ENCODE measurements at regions not wholly inside any gene's neighbourhood (a gene's known extent, or its start where the extent isn't known, plus 50 kb on each side); places are given as distances from the start of the nearest gene placed in this dataset.

DNA sequence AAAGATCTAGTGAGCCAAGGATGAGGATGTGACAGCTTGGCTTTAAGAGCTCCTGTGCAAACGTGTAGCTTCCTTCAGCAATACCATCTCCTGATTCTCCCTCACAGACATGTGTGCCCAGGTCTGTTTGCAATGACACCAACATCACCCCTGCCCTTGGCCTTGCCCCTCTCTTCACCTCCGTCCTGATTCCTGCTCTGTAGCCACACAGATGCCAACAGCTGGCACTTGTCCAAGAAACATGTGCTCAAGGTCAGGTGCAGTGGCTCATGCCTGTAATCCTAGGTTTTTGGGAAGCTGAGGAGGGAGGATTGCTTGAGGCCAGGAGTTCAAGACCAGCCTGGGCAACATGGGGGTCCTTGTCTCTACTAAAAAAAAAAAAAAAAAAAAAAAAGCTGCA lies 103.8 kb upstream of the CRHR1 start:
- H3K4me3 ChIP-seq (ENCODE audit: low read depth, low read length), result no peak overlapping the region
- no peak for DNase-seq
- peaks cover 6% of the 10 kb centered on the region for H3K9me3 ChIP-seq (ENCODE audit: severe bottlenecking)
- TF ChIP-seq, protein P1, sequence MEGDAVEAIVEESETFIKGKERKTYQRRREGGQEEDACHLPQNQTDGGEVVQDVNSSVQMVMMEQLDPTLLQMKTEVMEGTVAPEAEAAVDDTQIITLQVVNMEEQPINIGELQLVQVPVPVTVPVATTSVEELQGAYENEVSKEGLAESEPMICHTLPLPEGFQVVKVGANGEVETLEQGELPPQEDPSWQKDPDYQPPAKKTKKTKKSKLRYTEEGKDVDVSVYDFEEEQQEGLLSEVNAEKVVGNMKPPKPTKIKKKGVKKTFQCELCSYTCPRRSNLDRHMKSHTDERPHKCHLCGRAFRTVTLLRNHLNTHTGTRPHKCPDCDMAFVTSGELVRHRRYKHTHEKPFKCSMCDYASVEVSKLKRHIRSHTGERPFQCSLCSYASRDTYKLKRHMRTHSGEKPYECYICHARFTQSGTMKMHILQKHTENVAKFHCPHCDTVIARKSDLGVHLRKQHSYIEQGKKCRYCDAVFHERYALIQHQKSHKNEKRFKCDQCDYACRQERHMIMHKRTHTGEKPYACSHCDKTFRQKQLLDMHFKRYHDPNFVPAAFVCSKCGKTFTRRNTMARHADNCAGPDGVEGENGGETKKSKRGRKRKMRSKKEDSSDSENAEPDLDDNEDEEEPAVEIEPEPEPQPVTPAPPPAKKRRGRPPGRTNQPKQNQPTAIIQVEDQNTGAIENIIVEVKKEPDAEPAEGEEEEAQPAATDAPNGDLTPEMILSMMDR (IDR thresholded peaks at IDR 0.05; ENCODE audit: low read depth, low read length), result no peak
- H3K27ac ChIP-seq, result no peak overlapping the region
- H3K36me3 ChIP-seq, result no peaks in the 10 kb centered on the region
- no peaks in the 10 kb centered on the region for H3K27me3 ChIP-seq (ENCODE audit: insufficient read depth, low read depth, severe bottlenecking)

DNA sequence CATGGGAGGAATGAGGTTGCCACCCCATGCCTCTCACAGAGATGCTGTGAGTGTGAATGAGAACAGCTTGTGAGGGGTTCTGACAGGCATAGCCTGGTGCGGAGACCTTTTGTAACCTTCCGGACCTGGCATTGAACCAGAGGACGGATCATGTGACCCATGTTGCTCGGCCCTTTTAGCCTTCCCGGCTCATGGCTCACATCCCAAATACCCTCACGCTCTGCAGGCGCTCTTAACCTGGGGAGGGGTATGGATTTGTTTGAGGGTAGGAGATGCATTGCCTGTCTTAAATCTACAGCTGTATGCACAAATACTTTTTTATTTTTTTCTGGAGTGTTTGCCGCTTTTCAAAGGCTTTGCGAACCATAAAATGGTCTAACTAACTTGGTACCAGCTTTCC lies 102.4 kb upstream of the CRHR1 start:
- DNase-seq, result no peak
- no peak overlapping the region for H3K27ac ChIP-seq
- TF ChIP-seq, protein P1 (IDR thresholded peaks at IDR 0.05; ENCODE audit: low read depth, low read length), result no peak
- peaks cover 6% of the 10 kb centered on the region for H3K9me3 ChIP-seq (ENCODE audit: severe bottlenecking)
- H3K4me3 ChIP-seq (ENCODE audit: low read depth, low read length), result no peak overlapping the region
- no peaks in the 10 kb centered on the region for H3K36me3 ChIP-seq
- no peaks in the 10 kb centered on the region for H3K27me3 ChIP-seq (ENCODE audit: insufficient read depth, low read depth, severe bottlenecking)

DNA sequence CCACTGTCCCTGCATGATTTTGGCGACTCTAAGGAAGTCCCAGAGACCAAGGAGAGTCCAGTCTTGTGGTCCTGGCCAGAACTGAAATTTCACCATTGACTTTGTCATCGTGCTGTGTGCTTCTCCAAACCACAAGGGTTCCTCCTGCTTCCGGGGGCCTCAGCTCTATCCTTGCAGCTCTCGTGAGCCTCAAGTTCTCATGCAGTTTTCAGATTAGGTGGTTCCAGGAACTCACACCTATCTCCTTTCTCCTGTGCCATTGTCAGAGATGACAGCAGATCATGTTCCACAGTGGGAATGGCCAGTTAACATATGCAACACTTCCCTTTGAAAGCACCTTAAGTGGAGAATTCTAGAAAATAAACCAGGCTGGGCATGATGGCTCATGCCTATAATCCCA lies 97.9 kb upstream of the CRHR1 start:
- Histone ChIP-seq H3K4me3 (ENCODE audit: low read depth, low read length) (no peak overlapping the region), H3K27me3 (ENCODE audit: insufficient read depth, low read depth, severe bottlenecking) (no peaks in the 10 kb centered on the region), H3K27ac (no peak overlapping the region), H3K36me3 (no peaks in the 10 kb centered on the region), H3K9me3 (ENCODE audit: severe bottlenecking) (no peaks in the 10 kb centered on the region)
- DNase-seq, result no peak
- TF ChIP-seq, protein P1 (IDR thresholded peaks at IDR 0.05; ENCODE audit: low read depth, low read length), result no peak

DNA sequence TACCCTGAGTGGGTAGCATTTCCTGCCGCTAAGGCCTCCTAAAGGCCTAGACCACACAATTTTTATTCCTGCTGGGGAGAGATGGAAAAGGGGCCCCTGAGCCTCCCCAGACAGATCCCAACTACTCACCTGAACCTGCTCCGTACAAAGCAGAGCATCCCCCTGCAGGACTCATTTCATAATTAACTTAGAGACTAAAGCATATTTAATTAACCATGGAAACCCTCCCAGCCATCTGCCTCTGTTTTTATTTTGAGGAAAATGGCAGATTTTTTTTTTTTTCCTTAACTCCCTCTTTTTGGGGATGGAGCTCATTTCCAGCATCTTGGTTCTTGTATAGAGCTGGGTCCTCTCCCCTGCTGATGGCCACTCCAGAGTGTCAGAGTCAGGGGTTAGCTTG lies 96.5 kb upstream of the CRHR1 start:
- TF ChIP-seq, protein P1 (IDR thresholded peaks at IDR 0.05; ENCODE audit: low read depth, low read length), result no peak
- H3K36me3 ChIP-seq, result no peaks in the 10 kb centered on the region
- H3K27me3 ChIP-seq (ENCODE audit: insufficient read depth, low read depth, severe bottlenecking), result no peaks in the 10 kb centered on the region
- no peak for DNase-seq
- no peak overlapping the region for H3K4me3 ChIP-seq (ENCODE audit: low read depth, low read length)
- H3K9me3 ChIP-seq (ENCODE audit: severe bottlenecking), result no peaks in the 10 kb centered on the region
- no peak overlapping the region for H3K27ac ChIP-seq

DNA sequence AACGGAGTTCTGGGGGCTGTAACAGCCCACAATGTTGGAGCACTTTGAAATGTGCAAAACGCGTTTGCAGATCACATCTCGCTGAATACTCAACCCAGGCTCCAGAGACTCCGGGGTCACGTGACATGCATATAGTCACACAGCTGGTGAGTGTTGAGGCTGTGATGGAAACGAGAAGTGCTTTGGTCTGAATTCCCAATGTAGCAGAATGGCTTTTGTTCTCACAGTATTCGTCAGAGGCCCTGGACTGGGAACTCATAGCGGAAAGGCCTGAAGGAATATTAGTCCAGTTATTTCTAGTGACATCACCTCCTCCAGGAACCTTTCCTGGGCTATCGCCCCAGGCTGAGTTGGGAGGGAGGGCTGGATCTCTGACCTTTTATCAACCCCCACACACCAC lies 95.8 kb upstream of the CRHR1 start:
- TF ChIP-seq, protein P1 (IDR thresholded peaks at IDR 0.05; ENCODE audit: low read depth, low read length), result no peak
- H3K27me3 ChIP-seq (ENCODE audit: insufficient read depth, low read depth, severe bottlenecking), result no peaks in the 10 kb centered on the region
- DNase-seq, result no peak
- H3K36me3 ChIP-seq, result no peaks in the 10 kb centered on the region
- H3K27ac ChIP-seq, result no peak overlapping the region
- no peaks in the 10 kb centered on the region for H3K9me3 ChIP-seq (ENCODE audit: severe bottlenecking)
- H3K4me3 ChIP-seq (ENCODE audit: low read depth, low read length), result no peak overlapping the region

DNA sequence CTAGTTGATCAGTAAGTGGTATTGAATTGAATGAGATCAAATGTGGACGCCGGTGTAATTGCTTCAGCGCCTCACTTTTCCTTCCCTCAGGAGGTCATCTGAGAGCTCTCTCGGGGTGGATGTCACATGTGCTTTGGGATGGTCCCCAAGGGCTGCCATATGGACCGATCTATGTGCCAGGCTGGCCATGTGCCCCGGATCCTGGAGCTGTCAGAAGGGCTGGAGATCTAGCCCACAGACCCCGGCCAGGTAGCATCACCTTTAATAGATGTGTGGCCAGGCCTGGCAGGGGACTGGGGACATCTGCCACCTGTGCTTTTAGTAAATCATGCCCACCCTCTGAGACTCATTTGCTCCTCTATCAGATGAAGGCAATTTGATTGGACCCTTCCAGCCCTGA lies 95.3 kb upstream of the CRHR1 start:
- no peaks in the 10 kb centered on the region for H3K27me3 ChIP-seq (ENCODE audit: insufficient read depth, low read depth, severe bottlenecking)
- no peak for DNase-seq
- TF ChIP-seq, protein P1 (IDR thresholded peaks at IDR 0.05; ENCODE audit: low read depth, low read length), result no peak

More for the DNA sequence above, 95.3 kb upstream of the CRHR1 start:
- Histone ChIP-seq H3K27ac (no peak overlapping the region), H3K9me3 (ENCODE audit: severe bottlenecking) (no peaks in the 10 kb centered on the region), H3K4me3 (ENCODE audit: low read depth, low read length) (no peak overlapping the region), H3K36me3 (no peaks in the 10 kb centered on the region)

All from WERI-Rb-1 (cell line).